Brain microvascular endothelial cell (primary cell): ENCODE measurements at regions not wholly inside any gene's neighbourhood (a gene's known extent, or its start where the extent isn't known, plus 50 kb on each side); places are given as distances from the start of the nearest gene placed in this dataset.

Experiments
- DNase-seq: peaks from one replicate; pipeline ENCODE4 v3.0.0-alpha.2; 2020
- H3K27ac ChIP-seq: fragments of 250-450 bp; sonication (Bioruptor Pico); 2 replicates; pipeline ENCODE4 v1.5.1; 2020; ENCODE audit warnings: mild to moderate bottlenecking, moderate library complexity
- H3K27me3 ChIP-seq: fragments of 250-450 bp; sonication (Bioruptor Pico); replicated peaks from 2 replicates; pipeline ENCODE4 v1.5.1; 2020; ENCODE audit warnings: mild to moderate bottlenecking
- H3K36me3 ChIP-seq: fragments of 250-450 bp; sonication (Bioruptor Pico); replicated peaks from 2 replicates; pipeline ENCODE4 v1.5.1; 2020; ENCODE audit warnings: mild to moderate bottlenecking
- H3K4me3 ChIP-seq: 2 replicates; pipeline ENCODE4 v1.5.1; 2011; ENCODE audit warnings: low read depth, mild to moderate bottlenecking, control low read depth, low read length, moderate library complexity
- CTCF ChIP-seq: IDR thresholded peaks from 2 replicates; pipeline ENCODE4 v1.5.1; 2011; ENCODE audit warnings: low read depth, mild to moderate bottlenecking, moderate library complexity, low read length, control low read depth, inconsistent platforms; ENCODE audit errors: missing control alignments
- in situ Hi-C: cut with HindIII; loops from 2 replicates; pipeline ENCODE4 v1.10.0; 2017; ENCODE audit warnings: low sequenced_read_pairs, low pct_ligation_motif_present

DNA sequence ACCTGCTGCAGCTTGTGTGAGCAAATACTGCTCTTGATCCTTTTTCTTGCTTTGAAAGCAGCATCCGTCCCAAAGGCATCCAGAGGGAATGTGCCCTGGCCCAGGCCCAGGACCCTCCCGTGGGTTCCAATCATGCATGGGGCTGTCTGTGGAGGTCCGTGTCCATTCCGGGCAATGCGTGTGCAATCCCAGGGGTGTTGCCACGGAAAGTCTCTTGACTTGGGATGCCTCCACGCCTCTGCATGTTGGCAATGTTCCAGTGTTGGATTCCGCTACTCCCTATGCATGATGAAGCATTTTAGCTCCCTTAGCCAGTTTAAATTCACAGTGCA, 105.7 kb downstream of the SNRPN start:
- Histone ChIP-seq H3K27me3 (no peaks in the 10 kb centered on the region), H3K27ac (no peak overlapping the region), H3K4me3 (no peak overlapping the region), H3K36me3 (peaks cover 54% of the 10 kb centered on the region)
- DNase-seq, result no peak
- in situ Hi-C loops, result no loop called here
- no peak for TF ChIP-seq CTCF

DNA sequence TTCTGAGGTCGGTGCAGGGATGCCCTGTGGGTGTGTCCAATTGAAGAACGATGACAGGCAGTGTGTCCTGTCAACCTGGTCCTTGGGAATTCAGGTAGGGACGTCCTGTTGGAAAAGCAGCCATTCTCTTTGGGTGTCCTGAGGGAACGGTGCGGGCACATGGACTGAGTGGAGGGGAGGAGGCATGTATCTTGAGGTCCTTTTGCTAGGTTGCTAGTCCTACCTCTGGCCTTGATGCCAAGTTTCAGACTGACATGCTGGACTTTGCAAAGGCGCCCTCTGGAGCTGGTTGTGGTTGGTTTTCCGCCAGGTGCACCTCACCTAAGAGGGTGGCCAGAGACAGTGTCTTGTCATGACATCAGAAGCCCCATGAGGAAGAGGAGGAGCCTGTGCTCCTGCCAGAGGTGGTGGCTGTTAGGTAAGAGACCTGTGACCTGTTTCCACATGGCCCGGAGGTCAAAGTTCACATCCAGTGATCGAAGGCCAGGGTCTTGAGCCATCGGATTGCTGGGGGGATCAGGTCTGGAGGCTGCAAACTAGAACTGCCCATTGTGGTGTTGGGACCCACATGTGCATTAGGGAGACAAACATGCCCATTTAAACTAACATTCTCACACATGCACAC, 106.3 kb downstream of the SNRPN start:
- no peak for TF ChIP-seq CTCF
- no peak for DNase-seq
- Histone ChIP-seq H3K27ac (no peak overlapping the region), H3K36me3 (peaks cover 55% of the 10 kb centered on the region), H3K27me3 (no peaks in the 10 kb centered on the region), H3K4me3 (no peak overlapping the region)
- in situ Hi-C loops, result no loop called here

GRCh38 chr15:25061808-25062550, 107.2 kb downstream of the SNRPN start:
- DNase-seq, result no peak
- no peak overlapping the region for H3K4me3 ChIP-seq
- no peaks in the 10 kb centered on the region for H3K27me3 ChIP-seq
- H3K27ac ChIP-seq, result no peak overlapping the region
- in situ Hi-C loops, result no loop called here
- H3K36me3 ChIP-seq, result peaks cover 55% of the 10 kb centered on the region
- TF ChIP-seq CTCF, result no peak

DNA sequence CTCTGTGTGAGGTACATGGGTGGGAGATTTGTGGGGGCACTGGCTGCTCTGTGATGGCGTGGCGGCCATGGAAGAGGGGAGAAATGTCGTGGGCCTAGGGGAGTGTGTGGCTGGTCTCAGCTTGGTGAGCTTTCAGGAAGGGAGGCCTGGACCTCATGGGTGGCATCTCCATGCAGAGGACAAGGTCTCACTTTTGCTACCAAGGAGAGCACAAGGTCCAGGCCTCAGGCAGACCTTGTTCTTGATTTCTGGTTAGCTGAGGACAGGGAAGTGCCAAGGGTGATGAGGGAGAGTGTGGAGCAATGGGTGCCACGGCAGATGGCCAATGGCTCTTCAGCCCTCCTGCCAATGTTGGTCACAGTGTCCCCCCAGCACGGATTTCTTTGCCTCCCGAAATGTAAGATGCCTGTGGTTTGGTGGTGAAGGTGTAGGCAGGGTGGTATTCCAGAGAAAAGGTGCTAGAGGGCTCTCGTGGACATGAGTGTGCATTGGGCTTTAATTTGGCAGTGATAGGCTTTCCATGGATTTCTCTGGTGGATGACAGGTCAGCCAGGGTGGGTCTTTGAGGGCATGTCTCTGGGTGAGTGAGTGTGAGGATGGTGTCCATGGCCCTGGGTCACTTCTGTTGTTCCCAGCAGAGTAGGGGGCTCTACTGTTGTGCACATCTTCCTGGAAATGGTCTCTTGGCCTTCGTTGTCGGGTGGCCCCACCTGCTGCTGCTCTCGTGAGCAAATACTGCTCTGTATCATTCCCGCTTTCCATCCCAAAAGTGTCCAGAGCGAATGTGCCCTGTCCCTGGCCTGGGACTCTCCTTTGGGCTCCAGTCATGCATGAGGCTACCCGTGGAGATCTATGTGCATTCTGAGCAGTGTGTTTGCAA, 108.0 kb downstream of the SNRPN start:
- Histone ChIP-seq H3K4me3 (no peak overlapping the region), H3K27ac (no peak overlapping the region), H3K27me3 (no peaks in the 10 kb centered on the region), H3K36me3 (peaks cover 59% of the 10 kb centered on the region)
- DNase-seq, result no peak
- no peak for TF ChIP-seq CTCF
- in situ Hi-C loops, result no loop called here

DNA sequence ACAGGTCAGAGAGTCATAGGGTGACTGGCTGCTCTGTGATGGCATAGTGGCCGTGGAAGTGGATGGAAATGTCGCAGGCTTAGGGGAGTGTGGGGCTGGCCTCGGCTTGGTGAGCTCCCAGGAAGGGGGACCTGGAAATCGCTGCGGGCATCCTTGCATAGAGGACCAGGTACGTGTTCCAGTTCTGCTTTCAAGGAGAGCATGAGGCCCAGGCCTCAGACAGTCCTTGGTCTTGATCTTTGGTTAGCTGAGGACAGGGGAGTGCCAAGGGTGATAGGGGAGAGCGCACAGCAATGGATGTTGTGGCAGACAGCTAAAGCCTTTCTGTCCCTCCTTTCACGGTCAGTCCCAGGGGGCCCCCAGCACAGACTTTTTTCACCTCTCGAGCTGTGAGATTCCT, 110.5 kb downstream of the SNRPN start:
- in situ Hi-C loops, result no loop called here
- no peak for TF ChIP-seq CTCF
- H3K36me3 ChIP-seq, result peaks cover 56% of the 10 kb centered on the region
- no peak overlapping the region for H3K27ac ChIP-seq
- H3K4me3 ChIP-seq, result no peak overlapping the region
- DNase-seq, result no peak
- H3K27me3 ChIP-seq, result no peaks in the 10 kb centered on the region
